ENCODE measurements at regions not wholly inside any gene's neighbourhood (a gene's known extent, or its start where the extent isn't known, plus 50 kb on each side); places are given as distances from the start of the nearest gene placed in this dataset.

DNA sequence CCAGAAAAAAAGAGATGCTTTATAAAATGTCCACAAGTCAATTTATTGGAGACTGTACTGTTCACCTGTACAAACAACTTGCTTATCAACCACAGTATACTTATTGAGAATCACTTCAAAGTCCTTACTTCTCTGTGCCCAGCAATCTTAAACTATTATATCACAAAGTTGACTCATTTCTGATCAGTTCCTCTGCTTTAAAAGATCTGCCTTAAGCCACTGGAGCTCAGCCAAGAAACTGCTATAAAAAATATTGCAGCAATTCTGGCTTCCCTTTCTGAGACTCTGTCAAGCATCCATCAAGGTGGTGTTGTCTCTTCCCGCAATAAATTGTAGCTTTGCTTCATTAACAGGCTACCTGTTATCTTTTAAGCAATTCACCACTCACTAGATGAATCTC lies 375.2 kb upstream of the SPHKAP start:
- H2AFZ ChIP-seq (ENCODE audit: low read depth, low read length), result no peak overlapping the region
- no peak overlapping the region for H3K4me3 ChIP-seq (replicated peaks in 1 of 3; ENCODE audit: insufficient read depth in 1 of 3, low read depth in 1 of 3, low read length in 3 of 3)
- H3K9me3 ChIP-seq (replicated peaks; ENCODE audit: control insufficient read depth, insufficient read depth, low read length), result no peaks in the 10 kb centered on the region
- H3K36me3 ChIP-seq (ENCODE audit: control insufficient read depth in 2 of 2, extremely low read depth in 1 of 2, insufficient read depth in 2 of 2, low read length in 2 of 2), result no peaks in the 10 kb centered on the region
- dilution Hi-C loops (cut with MboI; ENCODE audit: extremely low pct_ligation_motif_present, low sequenced_read_pairs), result no loop called here
- H4K20me1 ChIP-seq (replicated peaks; ENCODE audit: control insufficient read depth, extremely low read depth, insufficient read depth, low read length), result no peaks in the 10 kb centered on the region
- H3K9me1 ChIP-seq (replicated peaks; ENCODE audit: control insufficient read depth, extremely low read depth, insufficient read depth, low read length), result no peaks in the 10 kb centered on the region
- no peak overlapping the region for H3K27ac ChIP-seq (ENCODE audit: insufficient read depth, low read depth, low read length)
- H3K4me2 ChIP-seq (ENCODE audit: insufficient read depth, low read length), result no peak overlapping the region
- no TSS peak for BruUV-seq (replicated peaks)
- H3K9ac ChIP-seq (replicated peaks; ENCODE audit: extremely low read depth, insufficient read depth, low read length), result no peak overlapping the region
- TF ChIP-seq FOS (IDR thresholded peaks at IDR 0.05; ENCODE audit: borderline replicate concordance, insufficient read depth, low read length) (no peak), POLR2A (IDR thresholded peaks at IDR 0.05; ENCODE audit: low read depth, low read length) (no peak), GATA2 (IDR thresholded peaks at IDR 0.05; ENCODE audit: insufficient read depth, insufficient read length, low read depth, low read length) (no peak), POLR2AphosphoS5 (IDR thresholded peaks at IDR 0.05; ENCODE audit: insufficient read depth, low read depth, low read length) (no peak), MYC (IDR thresholded peaks at IDR 0.05; ENCODE audit: low read depth, low read length) (no peak), EZH2 (IDR thresholded peaks at IDR 0.05; ENCODE audit: borderline replicate concordance, low read depth, low read length, severe bottlenecking) (no peak), JUN (IDR thresholded peaks at IDR 0.05; ENCODE audit: borderline replicate concordance, insufficient read depth, insufficient read length, low read depth) (no peak)
- TF ChIP-seq, protein P1, sequence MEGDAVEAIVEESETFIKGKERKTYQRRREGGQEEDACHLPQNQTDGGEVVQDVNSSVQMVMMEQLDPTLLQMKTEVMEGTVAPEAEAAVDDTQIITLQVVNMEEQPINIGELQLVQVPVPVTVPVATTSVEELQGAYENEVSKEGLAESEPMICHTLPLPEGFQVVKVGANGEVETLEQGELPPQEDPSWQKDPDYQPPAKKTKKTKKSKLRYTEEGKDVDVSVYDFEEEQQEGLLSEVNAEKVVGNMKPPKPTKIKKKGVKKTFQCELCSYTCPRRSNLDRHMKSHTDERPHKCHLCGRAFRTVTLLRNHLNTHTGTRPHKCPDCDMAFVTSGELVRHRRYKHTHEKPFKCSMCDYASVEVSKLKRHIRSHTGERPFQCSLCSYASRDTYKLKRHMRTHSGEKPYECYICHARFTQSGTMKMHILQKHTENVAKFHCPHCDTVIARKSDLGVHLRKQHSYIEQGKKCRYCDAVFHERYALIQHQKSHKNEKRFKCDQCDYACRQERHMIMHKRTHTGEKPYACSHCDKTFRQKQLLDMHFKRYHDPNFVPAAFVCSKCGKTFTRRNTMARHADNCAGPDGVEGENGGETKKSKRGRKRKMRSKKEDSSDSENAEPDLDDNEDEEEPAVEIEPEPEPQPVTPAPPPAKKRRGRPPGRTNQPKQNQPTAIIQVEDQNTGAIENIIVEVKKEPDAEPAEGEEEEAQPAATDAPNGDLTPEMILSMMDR (IDR thresholded peaks at IDR 0.05; ENCODE audit: extremely low read depth in 1 of 2, insufficient read depth in 1 of 2, low read depth in 1 of 2, low read length in 2 of 2), result no peak
- TF ChIP-seq, protein P2, sequence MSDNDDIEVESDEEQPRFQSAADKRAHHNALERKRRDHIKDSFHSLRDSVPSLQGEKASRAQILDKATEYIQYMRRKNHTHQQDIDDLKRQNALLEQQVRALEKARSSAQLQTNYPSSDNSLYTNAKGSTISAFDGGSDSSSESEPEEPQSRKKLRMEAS (IDR thresholded peaks at IDR 0.05; ENCODE audit: insufficient read depth, insufficient read length), result no peak
- CTCF ChIA-PET, result no interaction called here
- no peak for FAIRE-seq
- POLR2A ChIA-PET, result no interaction called here
- no peaks in the 10 kb centered on the region for H3K27me3 ChIP-seq (ENCODE audit: control insufficient read depth in 2 of 2, insufficient read depth in 2 of 2, low read length in 2 of 2)
- intact Hi-C loops (cut with micrococcal nuclease), result no loop called here
- no peaks in the 10 kb centered on the region for H3K79me2 ChIP-seq (ENCODE audit: control insufficient read depth, insufficient read depth, low read length)
- H3K4me1 ChIP-seq (ENCODE audit: control insufficient read depth, extremely low read depth, insufficient read depth, low read length), result no peaks in the 10 kb centered on the region
- no peak for DNase-seq (ENCODE audit: low read depth, low spot score)

Data from endothelial cell of umbilical vein (primary cell).